Hematopoietic multipotent progenitor cell treated with erythropoietin and hydrocortisone succinate and interleukin-3 and kit ligand, for 15 days (in vitro differentiated cells): ENCODE measurements at regions not wholly inside any gene's neighbourhood (a gene's known extent, or its start where the extent isn't known, plus 50 kb on each side); places are given as distances from the start of the nearest gene placed in this dataset.
"Not testable (repeated sequence)": the region's sequence is repeated elsewhere in the genome, so short reads cannot be mapped to it uniquely, and the experiment has no call there.

Experiments
- DNase-seq: peaks from one replicate; pipeline ENCODE4 v3.0.0-alpha.2; 2015; ENCODE audit warnings: low spot score

GRCh38 chr20:41784209-41784958 is 166.2 kb upstream of the CHD6 start:
- DNase-seq, result no peak

GRCh38 chr20:41783423-41784208 is 165.4 kb upstream of the CHD6 start:
- no peak for DNase-seq

- no peak for DNase-seq
These were observed 164.7 kb upstream of the CHD6 start for GRCh38 chr20:41782730-41783406.

GRCh38 chr20:41782255-41782654 is 164.1 kb upstream of the CHD6 start:
- no peak for DNase-seq

GRCh38 chr20:41776421-41776820 is 158.2 kb upstream of the CHD6 start:
- no peak for DNase-seq

GRCh38 chr20:41774291-41774690 is 156.1 kb upstream of the CHD6 start:
- DNase-seq, result no peak

- DNase-seq, result no peak
These were observed 152.8 kb upstream of the CHD6 start for GRCh38 chr20:41770965-41771364.

- no peak for DNase-seq
These were observed 152.2 kb upstream of the CHD6 start for GRCh38 chr20:41770427-41770826.

GRCh38 chr20:41769592-41770018 is 151.4 kb upstream of the CHD6 start:
- no peak for DNase-seq

- DNase-seq, result no peak
These were observed 132.0 kb upstream of the CHD6 start for GRCh38 chr20:41750137-41750536.

GRCh38 chr20:41748756-41749582 is 130.8 kb upstream of the CHD6 start:
- DNase-seq, result no peak

- no peak for DNase-seq
These were observed 129.9 kb upstream of the CHD6 start for GRCh38 chr20:41748051-41748450.

GRCh38 chr20:41747226-41747625 is 129.0 kb upstream of the CHD6 start:
- DNase-seq, result no peak

GRCh38 chr20:41746635-41747034 is 128.5 kb upstream of the CHD6 start:
- no peak for DNase-seq

- DNase-seq, result peak; percentile 8
These were observed 120.5 kb upstream of the CHD6 start for GRCh38 chr20:41738604-41739206.

GRCh38 chr20:41735949-41736348 is 117.8 kb upstream of the CHD6 start:
- DNase-seq, result no peak

GRCh38 chr20:41734506-41734945 is 116.3 kb upstream of the CHD6 start:
- DNase-seq, result peak; percentile 41

GRCh38 chr20:41733151-41733550 is 115.0 kb upstream of the CHD6 start:
- no peak for DNase-seq

- not testable (repeated sequence) for DNase-seq
These were observed 113.0 kb upstream of the CHD6 start for GRCh38 chr20:41731198-41731597.

- not testable (repeated sequence) for DNase-seq
These were observed 109.5 kb upstream of the CHD6 start for GRCh38 chr20:41727681-41728080.

GRCh38 chr20:41726727-41727126 is 108.5 kb upstream of the CHD6 start:
- DNase-seq, result no peak
